ENCODE measurements at regions not wholly inside any gene's neighbourhood (a gene's known extent, or its start where the extent isn't known, plus 50 kb on each side); places are given as distances from the start of the nearest gene placed in this dataset.
A peak's percentile ranks its signal among the peaks of the same experiment; 100 is the strongest.

- DNase-seq = peak in 3 of 5 donors; percentile 16 to 48 (median 32)
- Histone ChIP-seq H3K4me1 (ENCODE audit: insufficient read depth, low read length) (peaks cover 23% of the 10 kb centered on the region), H3K36me3 (ENCODE audit: insufficient read depth, low read length) (no peaks in the 10 kb centered on the region), H3K27me3 (ENCODE audit: insufficient read depth, low read length, poor library complexity, severe bottlenecking) (no peaks in the 10 kb centered on the region), H3K9me3 (ENCODE audit: low read length) (no peaks in the 10 kb centered on the region), H3K4me3 (ENCODE audit: low read length) (no peak overlapping the region), H3K27ac (ENCODE audit: low read depth, low read length) (no peak overlapping the region)
- Mint-ChIP-seq H3K4me3 (no peak overlapping the region), H3K9me3 (peaks cover 0 to 1% (median 0%) of the 10 kb centered on the region in 5 donors), H3K4me1 (peaks cover 8 to 20% (median 16%) of the 10 kb centered on the region in 3 donors), H3K27ac (no peak overlapping the region), H3K27me3 (peaks cover 3 to 5% of the 10 kb centered on the region in 2 donors), H3K36me3 (no peaks in the 10 kb centered on the region)
- POLR2A ChIA-PET = no interaction called here
- CTCF ChIA-PET = interaction anchor here (1.0 to 3.0 kb wide), 3 partner anchors 8 to 479 kb away, joined by 3 to 15 read pairs (median 9); no protein-coding TSS in a partner anchor
Measured at GRCh38 chr12:11553871-11554533, 95.5 kb upstream of the ETV6 start.

- no peak for DNase-seq
- Mint-ChIP-seq H3K27me3 (peaks cover 3 to 5% of the 10 kb centered on the region in 2 donors), H3K4me3 (no peak overlapping the region), H3K4me1 (peaks cover 8 to 20% (median 16%) of the 10 kb centered on the region in 3 donors), H3K27ac (peak overlapping the region in 2 of 8 donors; percentile 12 to 17), H3K36me3 (no peaks in the 10 kb centered on the region), H3K9me3 (peaks cover 0 to 1% (median 0%) of the 10 kb centered on the region in 5 donors)
- no peaks in the 10 kb centered on the region for H3K9me3 ChIP-seq (ENCODE audit: low read length)
- H3K4me3 ChIP-seq (ENCODE audit: low read length) = no peak overlapping the region
- CTCF ChIA-PET = interaction anchor here (1.2 to 3.0 kb wide), 3 partner anchors 9 to 516 kb away, joined by 3 to 15 read pairs (median 9); partner anchors contain the start of gene BCL2L14
- POLR2A ChIA-PET = no interaction called here
- peaks cover 23% of the 10 kb centered on the region for H3K4me1 ChIP-seq (ENCODE audit: insufficient read depth, low read length)
- H3K27ac ChIP-seq (ENCODE audit: low read depth, low read length) = no peak overlapping the region
- no peaks in the 10 kb centered on the region for H3K27me3 ChIP-seq (ENCODE audit: insufficient read depth, low read length, poor library complexity, severe bottlenecking)
- no peaks in the 10 kb centered on the region for H3K36me3 ChIP-seq (ENCODE audit: insufficient read depth, low read length)
Measured at GRCh38 chr12:11555195-11555594, 94.3 kb upstream of the ETV6 start.

- Mint-ChIP-seq H3K4me3 (peak overlapping the region in 5 of 7 donors; percentile 22 to 54 (median 37)), H3K27ac (peak overlapping the region in 4 of 8 donors; percentile 12 to 62 (median 44)), H3K9me3 (peaks cover 0 to 1% (median 0%) of the 10 kb centered on the region in 5 donors), H3K4me1 (peaks cover 8 to 20% (median 16%) of the 10 kb centered on the region in 3 donors), H3K27me3 (peaks cover 2 to 5% of the 10 kb centered on the region in 2 donors), H3K36me3 (no peaks in the 10 kb centered on the region)
- CTCF ChIA-PET = interaction anchor here (0.9 to 3.0 kb wide), 4 partner anchors 10 to 515 kb away, joined by 3 to 15 read pairs (median 6); partner anchors contain the start of gene BCL2L14
- peak overlapping the region; percentile 23 for H3K4me3 ChIP-seq (ENCODE audit: low read length)
- no peaks in the 10 kb centered on the region for H3K27me3 ChIP-seq (ENCODE audit: insufficient read depth, low read length, poor library complexity, severe bottlenecking)
- DNase-seq = peak in 1 of 5 donors; percentile 50
- H3K36me3 ChIP-seq (ENCODE audit: insufficient read depth, low read length) = no peaks in the 10 kb centered on the region
- H3K4me1 ChIP-seq (ENCODE audit: insufficient read depth, low read length) = peaks cover 23% of the 10 kb centered on the region
- POLR2A ChIA-PET = no interaction called here
- no peaks in the 10 kb centered on the region for H3K9me3 ChIP-seq (ENCODE audit: low read length)
- no peak overlapping the region for H3K27ac ChIP-seq (ENCODE audit: low read depth, low read length)
Measured at GRCh38 chr12:11555743-11556625, 93.5 kb upstream of the ETV6 start.

GRCh38 chr12:11556682-11557081, 92.8 kb upstream of the ETV6 start:
- POLR2A ChIA-PET = no interaction called here
- no peak overlapping the region for H3K4me3 Mint-ChIP-seq
- DNase-seq = no peak
- H3K36me3 ChIP-seq (ENCODE audit: insufficient read depth, low read length) = no peaks in the 10 kb centered on the region
- H3K9me3 Mint-ChIP-seq = peaks cover 0 to 1% (median 0%) of the 10 kb centered on the region in 5 donors
- no peaks in the 10 kb centered on the region for H3K9me3 ChIP-seq (ENCODE audit: low read length)
- peaks cover 2 to 5% of the 10 kb centered on the region in 2 donors for H3K27me3 Mint-ChIP-seq
- CTCF ChIA-PET = interaction anchor here (0.9 to 3.0 kb wide), 3 partner anchors 11 to 514 kb away, joined by 3 to 15 read pairs (median 3); partner anchors contain the start of gene BCL2L14
- no peak overlapping the region for H3K27ac Mint-ChIP-seq
- no peak overlapping the region for H3K27ac ChIP-seq (ENCODE audit: low read depth, low read length)
- no peak overlapping the region for H3K4me3 ChIP-seq (ENCODE audit: low read length)
- H3K4me1 ChIP-seq (ENCODE audit: insufficient read depth, low read length) = peaks cover 23% of the 10 kb centered on the region
- H3K36me3 Mint-ChIP-seq = no peaks in the 10 kb centered on the region
- no peaks in the 10 kb centered on the region for H3K27me3 ChIP-seq (ENCODE audit: insufficient read depth, low read length, poor library complexity, severe bottlenecking)
- H3K4me1 Mint-ChIP-seq = peaks cover 8 to 20% (median 16%) of the 10 kb centered on the region in 3 donors

GRCh38 chr12:11559626-11560340, 89.7 kb upstream of the ETV6 start:
- no peak overlapping the region for H3K27ac Mint-ChIP-seq
- peaks cover 3 to 14% (median 11%) of the 10 kb centered on the region in 3 donors for H3K4me1 Mint-ChIP-seq
- Histone ChIP-seq H3K36me3 (ENCODE audit: insufficient read depth, low read length) (no peaks in the 10 kb centered on the region), H3K9me3 (ENCODE audit: low read length) (no peaks in the 10 kb centered on the region), H3K4me3 (ENCODE audit: low read length) (no peak overlapping the region), H3K4me1 (ENCODE audit: insufficient read depth, low read length) (peaks cover 15% of the 10 kb centered on the region), H3K27ac (ENCODE audit: low read depth, low read length) (no peak overlapping the region), H3K27me3 (ENCODE audit: insufficient read depth, low read length, poor library complexity, severe bottlenecking) (no peaks in the 10 kb centered on the region)
- H3K27me3 Mint-ChIP-seq = no peaks in the 10 kb centered on the region
- no peaks in the 10 kb centered on the region for H3K36me3 Mint-ChIP-seq
- CTCF ChIA-PET = no interaction called here
- H3K4me3 Mint-ChIP-seq = no peak overlapping the region
- no peak for DNase-seq
- POLR2A ChIA-PET = no interaction called here
- peaks cover 0 to 1% (median 0%) of the 10 kb centered on the region in 5 donors for H3K9me3 Mint-ChIP-seq

- ChIA-PET CTCF (no interaction called here), POLR2A (no interaction called here)
- Mint-ChIP-seq H3K27me3 (no peaks in the 10 kb centered on the region), H3K27ac (no peak overlapping the region), H3K9me3 (no peaks in the 10 kb centered on the region), H3K4me1 (peaks cover 0 to 1% (median 0%) of the 10 kb centered on the region in 3 donors), H3K36me3 (no peaks in the 10 kb centered on the region), H3K4me3 (no peak overlapping the region)
- H3K27me3 ChIP-seq (ENCODE audit: insufficient read depth, low read length, poor library complexity, severe bottlenecking) = no peaks in the 10 kb centered on the region
- H3K4me3 ChIP-seq (ENCODE audit: low read length) = no peak overlapping the region
- no peaks in the 10 kb centered on the region for H3K36me3 ChIP-seq (ENCODE audit: insufficient read depth, low read length)
- H3K9me3 ChIP-seq (ENCODE audit: low read length) = no peaks in the 10 kb centered on the region
- H3K27ac ChIP-seq (ENCODE audit: low read depth, low read length) = no peak overlapping the region
- peaks cover 3% of the 10 kb centered on the region for H3K4me1 ChIP-seq (ENCODE audit: insufficient read depth, low read length)
- DNase-seq = no peak
Measured at GRCh38 chr12:11561411-11561810, 88.1 kb upstream of the ETV6 start.

GRCh38 chr12:11563785-11564739, 85.4 kb upstream of the ETV6 start:
- H3K9me3 Mint-ChIP-seq = peaks cover 0 to 2% (median 0%) of the 10 kb centered on the region in 5 donors
- CTCF ChIA-PET = no interaction called here
- H3K4me3 Mint-ChIP-seq = no peak overlapping the region
- Histone ChIP-seq H3K4me3 (ENCODE audit: low read length) (no peak overlapping the region), H3K27ac (ENCODE audit: low read depth, low read length) (no peak overlapping the region), H3K27me3 (ENCODE audit: insufficient read depth, low read length, poor library complexity, severe bottlenecking) (no peaks in the 10 kb centered on the region), H3K36me3 (ENCODE audit: insufficient read depth, low read length) (no peaks in the 10 kb centered on the region), H3K9me3 (ENCODE audit: low read length) (no peaks in the 10 kb centered on the region), H3K4me1 (ENCODE audit: insufficient read depth, low read length) (no peaks in the 10 kb centered on the region)
- H3K27ac Mint-ChIP-seq = no peak overlapping the region
- H3K36me3 Mint-ChIP-seq = no peaks in the 10 kb centered on the region
- POLR2A ChIA-PET = no interaction called here
- H3K4me1 Mint-ChIP-seq = no peaks in the 10 kb centered on the region
- no peaks in the 10 kb centered on the region for H3K27me3 Mint-ChIP-seq
- DNase-seq = no peak
